Stimulated activated CD8-positive, alpha-beta memory T cell treated with anti-CD3 and anti-CD28 coated beads, Interleukin-7, amount 100 ng/mL, for 48 hours (primary cell): ENCODE measurements at regions not wholly inside any gene's neighbourhood (a gene's known extent, or its start where the extent isn't known, plus 50 kb on each side); places are given as distances from the start of the nearest gene placed in this dataset.

Source experiments
- DNase-seq, 2 donors: peaks; one replicate each; pipeline ENCODE4 v3.0.0-alpha.2; 2020; ENCODE audit warnings: low read depth in 1 of 2; ENCODE audit errors: extremely low read depth in 1 of 2

- DNase-seq: no peak
Observed at GRCh38 chr22:47658182-47658581, 895.7 kb downstream of the TBC1D22A start.

- no peak for DNase-seq
Observed at GRCh38 chr22:47657224-47657623, 894.8 kb downstream of the TBC1D22A start.

DNA sequence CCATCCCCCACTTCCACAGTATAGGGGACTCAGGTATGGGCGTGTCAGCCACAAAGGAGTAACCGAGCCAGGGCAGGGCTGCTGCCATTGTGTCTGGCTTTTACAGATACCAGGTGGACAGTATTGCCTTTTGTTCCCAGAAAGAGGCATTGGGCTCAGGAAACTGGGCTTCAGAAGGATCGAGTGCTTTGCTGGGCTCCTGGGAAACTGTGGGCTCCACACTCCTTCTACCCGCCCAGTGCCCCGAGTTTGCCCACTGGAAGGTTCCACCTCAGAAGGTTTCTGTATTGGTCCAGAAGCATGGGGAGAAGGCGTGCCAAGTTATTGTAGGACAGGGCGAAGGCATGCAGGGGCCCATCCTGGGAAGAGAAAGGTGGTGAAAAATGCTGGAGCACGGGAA lies 894.4 kb downstream of the TBC1D22A start:
- DNase-seq: no peak

DNA sequence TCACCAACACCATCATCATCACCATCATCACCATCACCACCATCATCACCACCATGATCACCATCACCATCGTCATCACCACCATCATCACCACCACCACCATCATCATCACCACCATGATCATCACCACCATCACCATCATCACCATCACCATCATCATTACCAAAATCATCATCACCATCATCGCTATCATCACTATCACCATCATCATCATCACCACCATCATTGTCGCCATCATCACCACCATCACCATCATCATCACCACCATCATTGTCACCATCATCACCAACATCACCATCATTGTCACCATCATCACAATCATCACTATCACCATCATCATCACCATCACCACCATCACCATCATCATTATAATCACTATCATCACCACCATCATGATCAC lies 893.5 kb downstream of the TBC1D22A start:
- no peak for DNase-seq

- no peak for DNase-seq
Observed at GRCh38 chr22:47654922-47655491, 892.6 kb downstream of the TBC1D22A start.

DNA sequence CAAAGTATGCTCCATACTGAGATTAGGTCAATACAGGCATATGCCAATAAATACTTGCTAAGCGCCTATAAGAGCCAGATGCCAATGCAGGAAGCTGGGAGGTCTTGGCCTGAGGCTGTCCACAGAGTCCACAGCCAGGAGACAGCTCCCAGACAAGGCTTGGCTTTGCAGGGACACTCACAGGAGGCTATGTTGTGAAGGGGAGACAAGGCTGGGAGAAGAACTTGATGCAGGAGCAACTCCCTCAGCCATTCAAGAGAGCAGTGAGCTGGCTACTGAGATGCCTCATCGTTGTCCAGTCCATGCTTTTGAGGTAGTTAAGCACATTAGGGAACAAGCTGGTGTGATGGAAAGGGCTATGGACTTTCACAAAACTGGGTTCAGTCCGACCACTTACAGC lies 891.5 kb downstream of the TBC1D22A start:
- no peak for DNase-seq

GRCh38 chr22:47651216-47651987 lies 889.0 kb downstream of the TBC1D22A start:
- DNase-seq: no peak

GRCh38 chr22:47647720-47648119 lies 885.3 kb downstream of the TBC1D22A start:
- DNase-seq: no peak

DNA sequence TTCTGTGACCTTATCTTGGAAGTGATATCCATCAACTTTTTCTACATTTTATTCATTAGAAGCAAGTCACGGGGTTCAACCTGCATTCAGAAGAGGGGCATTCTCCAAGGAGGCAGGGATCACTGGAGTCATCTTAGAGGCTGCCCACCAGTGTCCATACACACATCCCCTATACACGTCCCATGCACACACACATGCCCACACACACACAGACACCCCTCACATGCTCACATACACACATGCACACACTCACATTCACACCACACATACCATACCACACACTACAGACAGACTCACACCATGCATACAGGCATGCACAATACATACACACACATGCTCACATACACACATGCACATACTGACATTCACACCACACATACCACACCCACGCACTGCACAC lies 884.7 kb downstream of the TBC1D22A start:
- no peak for DNase-seq

GRCh38 chr22:47645923-47646322 lies 883.5 kb downstream of the TBC1D22A start:
- DNase-seq: no peak

GRCh38 chr22:47645450-47645914 lies 883.0 kb downstream of the TBC1D22A start:
- no peak for DNase-seq

GRCh38 chr22:47634347-47634746 lies 871.9 kb downstream of the TBC1D22A start:
- DNase-seq: no peak

GRCh38 chr22:47633111-47633510 lies 870.7 kb downstream of the TBC1D22A start:
- DNase-seq: no peak

- no peak for DNase-seq
Observed at GRCh38 chr22:47632701-47633100, 870.3 kb downstream of the TBC1D22A start.

DNA sequence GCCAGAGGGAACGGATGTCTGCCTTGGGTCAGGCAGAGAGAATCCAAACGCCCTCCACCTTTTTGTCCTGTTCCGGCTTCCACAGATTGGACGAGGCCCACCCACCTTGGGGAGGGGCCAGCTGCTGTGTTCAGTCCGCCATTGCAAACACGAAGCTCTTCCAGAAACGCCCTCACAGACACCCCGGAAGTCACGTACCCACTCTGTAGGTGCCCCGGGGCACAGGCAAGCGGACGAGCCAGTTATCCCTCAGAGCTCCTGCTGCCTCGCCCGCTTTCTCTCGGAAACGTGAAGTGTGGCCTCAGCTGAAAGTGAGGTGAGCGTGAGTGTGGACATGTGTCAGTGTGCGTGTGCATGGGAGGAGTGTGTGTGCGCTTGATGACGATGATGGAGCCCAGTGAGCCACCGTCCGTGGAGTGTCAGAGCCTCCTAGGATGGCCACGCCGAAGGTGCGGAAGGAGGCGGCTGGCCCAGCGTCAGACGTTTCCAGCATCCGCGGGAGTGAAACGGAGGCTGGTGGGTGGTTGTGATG lies 869.2 kb downstream of the TBC1D22A start:
- no peak for DNase-seq

DNA sequence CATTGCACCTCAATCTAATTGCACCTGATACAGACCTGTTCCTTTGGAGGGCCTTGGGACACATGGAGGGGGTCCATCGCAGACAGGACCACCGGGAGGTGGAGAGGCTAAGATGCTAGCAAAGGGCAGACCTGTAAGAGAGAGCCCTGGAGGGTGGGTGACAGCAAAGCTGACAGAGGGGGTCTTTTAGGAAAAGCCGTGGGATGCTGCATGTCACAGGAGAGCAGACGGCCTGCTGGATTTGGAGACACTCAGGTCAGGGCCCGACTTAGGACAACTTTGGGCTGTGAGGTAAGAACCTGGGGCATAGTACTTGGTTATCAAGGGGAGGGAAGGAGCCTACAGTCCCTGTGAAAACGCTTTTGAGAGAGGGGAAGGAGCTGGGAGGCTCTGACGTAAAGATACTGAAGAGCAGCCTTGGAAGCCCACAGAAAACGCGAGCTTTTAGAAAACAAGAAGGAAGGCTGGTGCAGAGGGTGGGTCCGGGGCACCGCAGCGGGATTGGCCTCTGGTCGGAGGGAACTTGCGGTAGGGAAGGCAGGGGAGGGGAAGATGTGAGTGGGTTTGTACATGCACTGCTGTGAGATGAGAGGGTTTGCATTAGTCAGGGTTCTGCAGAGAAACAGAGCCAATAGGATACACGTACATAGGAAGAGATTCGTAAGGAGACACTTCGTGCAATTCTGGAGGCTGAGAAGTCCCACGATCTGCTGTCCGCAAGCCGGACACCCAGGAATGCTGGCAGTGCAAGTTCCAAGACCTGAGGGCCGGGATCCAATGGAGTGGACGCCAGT lies 868.5 kb downstream of the TBC1D22A start:
- DNase-seq: no peak

DNA sequence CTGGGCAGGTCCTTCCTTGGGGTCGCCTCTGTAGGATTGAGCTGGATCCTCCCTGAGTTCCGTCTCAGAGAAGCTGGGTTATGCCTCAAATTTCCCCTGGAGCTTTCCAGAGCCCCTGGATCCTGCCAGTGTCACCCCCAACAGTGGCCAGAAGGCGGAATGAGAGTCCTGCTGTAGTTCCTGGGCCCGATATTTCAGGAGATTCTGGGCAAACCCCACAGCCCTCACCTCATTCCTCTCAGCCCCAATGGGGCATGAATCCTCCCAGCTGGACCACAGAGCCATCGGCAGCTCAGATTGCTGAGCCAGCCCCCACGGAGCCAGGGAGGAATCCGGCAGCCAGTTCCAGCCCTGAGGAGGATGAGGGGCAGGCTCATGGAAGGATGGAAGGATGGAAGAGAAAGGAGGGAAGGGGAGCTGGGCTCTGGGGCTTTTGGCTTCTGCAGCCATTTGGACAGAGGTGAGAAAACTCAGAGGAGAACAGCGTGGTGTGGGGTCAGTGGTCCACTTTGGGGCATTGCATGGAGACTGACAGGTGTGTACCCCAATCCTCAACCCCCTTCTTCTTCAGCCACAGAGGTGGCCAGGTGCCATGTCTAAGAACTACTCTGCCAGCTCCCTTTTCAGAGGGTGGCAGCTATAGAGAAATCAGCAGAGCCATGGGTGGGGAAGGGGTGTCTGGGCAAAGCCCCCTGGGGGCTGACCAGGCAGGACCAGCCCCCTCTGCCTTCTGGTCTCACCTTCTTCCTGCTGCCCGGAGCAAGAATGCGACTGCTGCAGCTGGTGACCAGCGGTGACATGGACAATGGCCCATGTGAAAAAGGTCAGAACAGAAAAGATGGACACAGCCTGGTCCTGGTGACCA lies 867.6 kb downstream of the TBC1D22A start:
- DNase-seq: no peak

GRCh38 chr22:47629273-47629711 lies 866.8 kb downstream of the TBC1D22A start:
- DNase-seq: no peak

DNA sequence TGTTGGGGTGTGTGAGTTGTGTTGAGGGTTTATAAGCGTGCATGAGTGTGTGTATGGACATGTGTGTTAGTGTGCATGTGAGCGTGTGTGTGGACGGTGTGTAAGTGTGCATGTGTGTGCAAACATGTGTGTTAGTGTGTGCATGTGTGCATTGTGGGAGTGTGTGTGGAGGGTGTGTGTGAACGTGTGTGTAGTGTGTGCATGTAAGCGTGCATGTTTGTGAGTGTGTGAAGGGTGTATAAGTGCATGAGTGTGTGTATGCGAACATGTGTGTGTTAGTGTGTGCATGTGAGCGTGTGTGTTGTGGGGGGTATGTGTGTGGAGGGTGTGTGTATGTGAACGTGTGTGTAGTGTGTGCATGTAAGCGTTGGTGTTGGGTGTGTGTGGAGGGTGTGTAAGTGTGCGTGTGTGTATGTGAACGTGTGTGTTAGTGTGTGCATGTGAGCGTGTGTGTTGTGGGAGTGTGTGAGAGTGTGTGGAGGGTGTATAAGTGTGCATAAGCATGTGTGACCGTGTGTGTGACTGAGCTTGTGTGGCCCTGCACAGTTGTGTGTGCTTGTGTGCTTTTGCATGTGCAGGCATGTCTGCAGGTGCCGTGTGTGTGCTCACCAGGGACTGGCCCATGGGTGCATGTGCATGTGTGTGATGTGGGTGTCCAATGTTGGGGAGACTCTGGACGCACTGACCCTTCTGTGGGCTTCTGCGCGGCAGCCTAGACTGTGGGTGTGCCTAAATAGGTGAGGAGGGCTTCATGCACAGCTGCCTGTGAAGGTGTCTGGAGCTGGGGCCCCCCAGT lies 866.2 kb downstream of the TBC1D22A start:
- no peak for DNase-seq
